NCI-H2081 treated with DMSO at 0.1 percent for 48 hours (cell line): ENCODE measurements at regions not wholly inside any gene's neighbourhood (a gene's known extent, or its start where the extent isn't known, plus 50 kb on each side); places are given as distances from the start of the nearest gene placed in this dataset.

Source experiments
- DNase-seq: peaks from one replicate; lab custom pipeline; 2025; lab: John Stamatoyannopoulos, UW

DNA sequence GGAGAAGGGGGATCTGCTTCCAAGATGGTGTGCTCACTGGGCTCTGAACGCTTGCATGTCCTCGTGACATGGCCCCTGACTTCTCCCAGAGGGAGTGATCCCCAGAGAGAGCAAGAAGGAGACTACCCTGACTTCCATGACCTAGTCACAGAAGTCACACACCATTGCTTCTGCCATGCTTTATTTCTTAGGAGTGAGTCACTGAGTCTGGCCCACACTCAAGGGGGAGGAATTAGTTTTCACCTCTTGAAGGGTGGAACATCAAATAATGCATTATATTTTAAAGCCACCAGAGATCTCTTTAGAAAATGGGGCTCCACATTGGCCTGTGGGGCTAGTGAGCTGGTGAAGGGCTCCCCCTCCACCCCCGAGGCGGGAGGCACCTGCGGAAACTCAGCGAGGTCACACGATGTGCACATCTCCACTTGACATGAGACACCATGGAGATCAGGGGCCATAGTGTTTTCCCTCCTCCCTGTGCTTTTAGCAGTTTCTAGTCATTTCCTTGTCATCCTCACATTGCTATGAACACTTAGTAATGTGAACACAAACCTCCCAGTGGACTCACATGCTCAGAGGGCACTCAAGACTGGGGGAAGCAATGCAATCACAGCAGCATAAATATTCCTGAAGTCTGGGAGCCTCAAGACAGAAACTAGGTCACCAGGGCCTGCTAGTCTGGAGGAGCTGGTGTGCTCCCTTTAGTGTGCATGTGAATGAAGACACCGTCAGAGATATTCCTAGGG lies 87.4 kb upstream of the FZD10 start:
- no peak for DNase-seq

- no peak for DNase-seq
Observed at GRCh38 chr12:130075497-130076076, 86.7 kb upstream of the FZD10 start.

GRCh38 chr12:130076126-130076525 lies 86.1 kb upstream of the FZD10 start:
- DNase-seq, result no peak

DNA sequence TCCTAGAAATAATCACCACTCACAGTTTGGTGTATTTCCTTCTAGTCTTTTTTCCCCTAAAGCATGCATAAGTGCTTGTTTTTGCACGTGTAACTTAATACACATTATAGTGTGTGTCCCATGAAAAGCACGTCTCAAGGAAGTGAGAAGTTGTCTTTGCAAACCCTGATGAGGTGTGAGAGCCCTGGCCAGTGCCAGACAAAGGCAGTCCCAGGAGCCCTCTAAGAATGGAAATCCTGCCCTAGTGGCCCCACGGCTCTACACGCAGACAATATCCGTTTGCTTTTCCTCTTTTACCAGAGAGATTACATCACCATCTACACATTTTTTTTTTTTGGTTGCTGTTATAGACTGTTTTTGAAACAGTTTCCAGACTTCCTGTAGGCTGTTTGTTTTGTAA lies 85.5 kb upstream of the FZD10 start:
- DNase-seq, result no peak

DNA sequence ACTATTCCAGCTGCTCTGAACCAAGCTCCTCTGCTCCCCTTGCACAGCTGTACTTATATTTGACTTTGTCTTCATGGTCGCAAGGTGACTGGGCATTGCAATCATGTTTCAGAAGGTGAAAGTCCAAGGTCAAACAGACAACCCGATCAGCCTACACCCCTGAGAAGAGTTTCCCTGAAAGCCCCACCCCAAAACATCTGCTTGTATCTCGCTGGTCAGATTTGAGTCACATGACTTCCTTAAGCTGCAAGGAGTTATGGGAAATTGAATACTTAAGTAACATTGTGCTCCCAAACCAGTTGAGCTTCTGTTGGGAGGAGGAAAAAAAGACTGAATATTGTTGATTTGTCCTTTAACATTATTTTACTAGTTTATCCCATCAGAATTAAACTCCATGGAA lies 83.4 kb upstream of the FZD10 start:
- no peak for DNase-seq

DNA sequence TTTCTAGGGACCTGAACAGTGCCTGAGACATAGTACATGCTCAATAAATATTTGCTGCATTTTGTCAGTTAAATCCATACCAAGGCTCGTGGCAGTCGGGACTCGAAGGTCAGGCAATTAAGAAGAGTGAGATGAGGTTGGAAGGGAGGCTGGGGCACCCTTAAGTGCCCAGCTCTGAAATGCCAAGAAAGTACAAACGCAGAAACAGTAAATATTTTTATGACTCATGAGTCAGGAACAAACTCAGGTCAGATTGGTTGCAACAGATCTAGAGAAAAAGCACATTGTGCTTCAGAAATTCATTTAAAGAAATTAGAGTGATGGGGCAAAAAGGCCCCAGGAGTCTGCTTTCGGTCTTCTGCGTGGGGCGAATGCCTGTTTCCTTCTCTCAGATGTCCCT lies 83.0 kb upstream of the FZD10 start:
- DNase-seq, result no peak

- DNase-seq, result no peak
Observed at GRCh38 chr12:130080205-130080604, 82.1 kb upstream of the FZD10 start.

DNA sequence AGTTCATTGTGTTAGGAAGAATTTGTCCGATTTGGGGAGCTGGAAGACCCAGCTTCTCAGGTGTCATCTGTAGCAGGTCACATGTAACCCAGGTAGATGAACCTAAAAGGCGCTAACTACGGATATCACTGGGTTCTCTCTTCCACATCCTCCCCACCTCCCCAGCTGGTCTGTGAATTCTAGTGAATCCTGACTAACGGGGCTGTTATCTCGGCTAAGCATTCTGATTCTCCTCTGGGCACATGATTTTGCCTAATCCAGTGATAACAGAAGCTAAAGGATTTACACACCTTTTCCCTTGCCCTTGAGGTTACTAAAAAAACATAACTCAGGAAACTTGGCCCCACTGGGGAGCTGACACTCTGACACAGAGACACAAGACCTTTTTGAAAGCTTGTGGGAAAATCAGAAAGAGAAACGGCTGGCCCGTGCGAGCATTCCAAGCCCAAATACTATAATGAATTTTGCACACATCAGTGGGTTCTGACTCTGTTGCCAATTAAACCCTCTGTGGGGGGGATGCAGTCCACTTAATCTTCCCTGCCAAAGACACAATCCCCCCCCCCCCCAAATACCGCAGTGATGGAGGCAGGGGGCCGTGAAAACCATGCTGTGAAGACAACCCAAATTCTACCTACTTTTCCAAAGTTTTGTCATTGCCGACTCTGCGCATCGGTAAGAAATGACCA lies 81.0 kb upstream of the FZD10 start:
- no peak for DNase-seq

DNA sequence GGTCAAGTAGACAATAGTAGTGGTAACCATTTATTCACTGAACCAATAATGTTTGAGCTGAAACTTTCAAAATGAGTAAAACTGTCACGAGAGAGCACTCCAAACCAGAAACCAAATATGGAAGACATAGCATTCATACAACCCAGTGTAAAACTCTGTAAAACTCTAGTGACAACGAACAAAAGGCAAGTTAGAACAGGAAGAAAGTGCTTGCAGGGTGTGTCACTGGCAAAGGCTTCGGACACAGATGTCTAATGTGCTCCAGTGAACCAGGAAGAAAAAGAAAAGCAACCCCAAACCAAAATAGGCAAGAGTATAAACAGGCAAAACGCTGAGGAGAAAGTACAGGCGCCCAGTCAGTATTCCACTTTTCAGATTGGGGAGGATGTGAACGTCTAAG lies 79.3 kb upstream of the FZD10 start:
- no peak for DNase-seq

GRCh38 chr12:130083734-130084133 lies 78.5 kb upstream of the FZD10 start:
- no peak for DNase-seq

- DNase-seq, result no peak
Observed at GRCh38 chr12:130084359-130084758, 77.9 kb upstream of the FZD10 start.

DNA sequence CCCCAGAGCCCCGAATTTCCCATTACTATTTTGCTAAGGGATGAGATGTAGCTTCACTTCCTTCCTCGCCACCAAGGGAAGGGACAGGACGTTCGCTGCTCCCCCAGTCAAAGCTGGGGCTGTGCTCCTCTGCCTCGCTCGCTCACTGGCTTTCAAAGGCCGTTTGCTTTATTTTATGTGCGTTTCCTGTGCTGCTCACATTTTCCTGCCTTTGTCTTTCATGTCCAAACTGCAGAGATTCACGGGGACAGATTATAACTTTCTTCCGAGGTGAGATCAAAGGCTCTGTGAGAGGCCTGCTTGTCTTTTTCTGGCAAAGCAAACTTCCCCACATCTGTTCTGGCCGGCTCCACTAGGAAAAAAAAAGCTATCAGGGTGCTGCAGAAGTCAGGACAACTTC lies 76.0 kb upstream of the FZD10 start:
- no peak for DNase-seq

GRCh38 chr12:130086797-130087196 lies 75.5 kb upstream of the FZD10 start:
- no peak for DNase-seq

DNA sequence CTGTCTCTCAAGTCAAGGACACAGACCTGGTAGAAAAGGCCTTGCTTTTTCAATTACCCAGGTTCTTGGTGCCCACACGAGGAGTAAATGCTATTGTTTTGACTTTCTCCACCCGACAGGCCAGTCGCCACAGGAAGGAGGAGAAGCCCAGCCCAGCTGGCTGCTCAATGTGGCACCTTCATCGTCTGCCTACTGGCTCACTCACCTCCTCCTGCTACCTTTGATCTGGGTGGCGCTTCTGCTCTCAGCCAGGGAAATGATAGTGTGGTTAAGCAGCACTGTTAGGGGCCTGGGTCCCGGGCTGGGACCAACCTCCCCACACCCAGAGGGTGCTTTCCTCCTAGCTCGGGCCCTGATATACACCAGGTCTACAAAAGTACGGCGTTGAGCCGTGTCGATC lies 75.0 kb upstream of the FZD10 start:
- no peak for DNase-seq

- no peak for DNase-seq
Observed at GRCh38 chr12:130088504-130088903, 73.8 kb upstream of the FZD10 start.

DNA sequence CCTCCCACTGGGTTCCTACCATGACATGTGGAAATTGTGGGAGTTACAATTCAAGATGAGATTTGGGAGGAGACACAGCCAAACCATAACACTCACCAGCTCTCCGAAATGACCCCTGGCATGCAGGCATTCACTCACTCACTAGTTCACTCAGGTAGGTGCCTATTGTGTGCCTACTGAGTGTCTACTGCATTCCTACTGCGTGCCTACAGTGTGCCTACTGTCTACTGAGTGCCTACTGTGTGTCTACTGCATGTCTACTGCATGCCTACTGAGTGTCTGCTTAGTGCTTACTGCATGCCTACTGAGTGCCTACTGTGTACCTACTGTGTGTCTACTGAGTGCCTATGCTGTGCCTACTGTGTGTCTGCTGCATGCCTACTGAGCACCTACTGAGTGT lies 71.7 kb upstream of the FZD10 start:
- DNase-seq, result no peak

GRCh38 chr12:130093380-130093779 lies 68.9 kb upstream of the FZD10 start:
- DNase-seq, result no peak

GRCh38 chr12:130097342-130097741 lies 64.9 kb upstream of the FZD10 start:
- no peak for DNase-seq

DNA sequence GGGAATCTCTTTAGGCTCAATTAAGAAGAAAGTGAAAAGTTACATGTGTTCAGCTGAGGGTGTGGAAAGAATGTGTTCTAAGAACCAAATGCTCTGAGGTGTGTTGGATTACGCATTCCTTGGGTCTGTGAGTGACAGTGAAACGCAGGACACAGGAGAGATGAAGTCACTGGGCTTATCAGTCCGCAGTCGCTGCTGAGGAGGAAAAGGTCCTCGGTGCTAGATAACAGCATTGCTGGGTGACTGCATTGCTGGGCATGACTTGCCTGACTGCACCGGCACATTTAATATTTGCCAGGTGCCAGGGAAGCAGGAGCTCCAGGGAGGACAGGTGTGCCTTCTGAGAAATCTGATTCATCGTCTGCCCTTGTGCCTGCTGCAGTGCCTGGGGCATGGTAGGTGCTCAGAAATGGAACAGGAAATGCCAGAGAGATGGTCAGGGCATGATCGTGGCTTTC lies 64.4 kb upstream of the FZD10 start:
- no peak for DNase-seq

GRCh38 chr12:130098301-130099005 lies 63.8 kb upstream of the FZD10 start:
- no peak for DNase-seq

GRCh38 chr12:130100634-130101362 lies 61.5 kb upstream of the FZD10 start:
- no peak for DNase-seq

DNA sequence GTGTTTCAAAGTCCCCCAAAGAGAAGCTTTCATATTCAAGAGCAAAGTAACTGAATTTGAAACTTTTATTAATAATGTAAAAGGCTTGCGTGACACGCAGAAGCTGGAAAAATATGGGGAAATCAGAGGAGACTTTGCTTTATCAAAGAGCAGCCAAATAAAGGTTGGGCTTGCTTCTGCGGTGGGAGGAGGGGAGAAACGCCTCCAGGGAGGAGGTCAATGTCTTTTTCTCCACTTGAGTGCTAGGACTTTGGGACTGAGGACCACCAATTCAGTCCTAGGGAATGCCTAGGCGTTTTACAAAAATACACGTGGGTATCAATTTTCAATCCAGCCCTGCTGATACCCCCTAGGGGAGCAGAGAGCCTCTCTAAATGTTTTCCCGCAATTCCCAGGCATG lies 60.9 kb upstream of the FZD10 start:
- no peak for DNase-seq
